GM04504 (cell line): ENCODE measurements at regions not wholly inside any gene's neighbourhood (a gene's known extent, or its start where the extent isn't known, plus 50 kb on each side); places are given as distances from the start of the nearest gene placed in this dataset.
"Not testable (repeated sequence)": the region's sequence is repeated elsewhere in the genome, so short reads cannot be mapped to it uniquely, and the experiment has no call there.

Experiments used
- DNase-seq: peaks from one replicate; pipeline ENCODE4 v3.0.0-alpha.2; 2012; ENCODE audit warnings: low read depth

- DNase-seq: not testable (repeated sequence)
These were observed 110.9 kb upstream of the HAND1 start for GRCh38 chr5:154588833-154589425.

DNA sequence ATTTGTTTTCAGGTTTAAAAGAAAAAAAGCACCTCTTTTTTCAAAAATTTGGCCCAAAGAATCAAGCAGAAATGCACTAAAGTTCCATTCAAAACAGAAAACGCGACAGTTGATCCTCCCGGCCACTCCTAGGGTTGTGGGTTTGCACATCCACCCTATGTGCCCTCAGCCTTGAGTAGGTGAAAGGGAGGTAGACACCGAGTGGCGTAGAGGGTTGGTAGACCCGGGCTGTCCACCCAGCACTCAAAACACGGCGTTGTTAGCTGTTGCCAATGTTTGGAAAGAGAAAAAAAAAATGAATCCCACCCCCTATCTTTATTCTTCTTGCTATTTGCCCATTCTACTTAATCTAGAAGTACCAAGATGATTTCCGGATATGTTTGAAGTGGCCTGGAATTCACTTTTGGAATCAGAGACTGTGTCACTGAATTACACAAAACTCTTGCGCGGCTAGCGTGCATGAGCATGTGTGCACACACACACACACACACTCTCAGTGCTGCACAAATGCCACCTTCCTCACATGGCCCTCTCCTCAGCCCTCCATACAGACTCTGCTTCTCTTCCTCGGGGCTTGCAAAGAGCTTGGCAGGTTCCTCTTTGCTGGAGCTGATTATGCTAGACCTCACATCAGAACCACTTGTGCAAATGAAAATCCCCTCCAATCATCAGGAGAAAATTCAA, 110.2 kb upstream of the HAND1 start:
- DNase-seq: no peak

DNA sequence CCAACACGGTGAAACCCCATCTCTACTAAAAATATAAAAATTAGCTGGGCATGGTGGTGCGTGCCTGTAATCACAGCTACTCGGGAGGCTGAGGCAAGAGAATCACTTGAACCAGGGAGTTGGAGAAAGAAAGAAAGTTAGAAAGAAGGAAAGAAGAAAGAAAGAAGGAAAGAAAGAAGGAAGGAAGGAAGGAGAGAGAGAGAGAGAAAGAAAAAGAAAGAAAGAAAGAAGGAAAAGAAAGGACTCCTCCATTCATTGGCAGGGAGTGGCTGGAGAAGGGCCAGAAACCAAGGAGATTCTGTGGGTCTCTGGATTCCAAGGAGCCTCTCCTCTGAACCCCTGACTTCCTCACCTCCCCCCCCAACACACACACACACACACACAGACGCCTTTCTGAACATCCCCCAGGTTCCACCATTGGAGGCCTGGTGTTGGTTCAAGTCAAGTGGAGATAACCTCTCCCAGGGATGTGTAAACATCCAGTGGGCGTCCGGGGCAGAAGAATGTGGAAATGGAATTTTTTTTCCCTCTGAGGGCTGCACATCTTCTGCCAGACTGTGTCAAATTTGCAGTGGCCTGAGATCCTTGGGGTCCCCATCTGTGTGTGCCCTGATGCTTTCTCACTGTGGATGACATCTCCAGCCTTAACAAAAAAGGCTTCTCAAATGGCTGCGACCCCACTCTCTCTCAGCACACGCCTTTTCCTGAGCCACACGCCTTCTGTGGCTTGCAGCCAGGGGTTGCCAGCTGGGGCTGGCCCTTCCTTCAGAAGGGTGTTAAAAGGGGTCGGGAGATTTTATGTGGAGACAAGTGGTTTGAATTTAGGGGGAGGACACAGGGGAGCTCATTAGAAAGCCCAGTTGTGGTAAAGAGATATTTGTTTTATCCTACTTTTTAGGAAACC, 109.3 kb upstream of the HAND1 start:
- no peak for DNase-seq

DNA sequence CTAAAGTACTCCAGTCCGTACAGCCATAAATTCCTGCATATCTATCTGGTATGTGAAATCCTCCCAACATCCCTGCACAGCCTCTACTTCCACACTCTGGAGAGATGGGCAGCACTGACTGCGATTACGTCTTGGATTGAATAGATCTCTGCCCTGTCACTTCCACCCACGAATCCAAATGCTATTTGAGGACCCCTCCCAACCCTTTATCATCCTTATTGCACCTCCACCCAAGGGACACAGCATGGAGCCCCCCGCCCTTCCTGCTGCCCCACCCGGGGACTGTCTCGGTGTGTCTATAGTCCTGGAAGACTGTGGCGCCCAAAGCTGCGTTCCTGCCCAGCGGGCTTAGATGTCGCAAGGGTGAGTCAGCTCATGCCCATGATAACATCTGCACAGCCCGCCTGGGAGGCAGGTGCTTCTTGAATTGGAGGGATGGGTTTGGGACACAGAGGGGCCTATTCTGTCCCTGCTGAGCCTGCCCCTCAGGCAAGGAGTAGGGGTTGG, 105.7 kb upstream of the HAND1 start:
- DNase-seq: no peak

DNA sequence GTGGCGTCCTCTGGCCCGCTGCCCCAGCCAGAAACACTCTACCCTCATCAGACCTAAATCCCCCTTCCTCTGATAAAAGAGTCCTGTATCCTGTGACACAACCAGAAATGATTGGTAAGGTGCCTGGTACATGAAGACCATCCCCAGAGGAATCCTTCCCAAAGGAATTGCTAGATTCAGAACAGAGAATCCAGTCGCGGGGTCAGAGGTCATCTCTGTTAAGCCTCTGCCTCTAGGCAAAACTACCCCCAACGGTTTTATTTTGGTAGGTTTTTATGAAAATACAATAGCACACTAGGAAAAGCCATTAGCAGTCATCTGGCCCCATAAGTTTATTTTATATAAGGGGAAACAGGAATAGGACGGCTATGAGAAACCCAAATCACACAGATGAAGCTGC, 102.4 kb upstream of the HAND1 start:
- DNase-seq: no peak

- DNase-seq: no peak
These were observed 99.4 kb upstream of the HAND1 start for GRCh38 chr5:154577416-154577815.

DNA sequence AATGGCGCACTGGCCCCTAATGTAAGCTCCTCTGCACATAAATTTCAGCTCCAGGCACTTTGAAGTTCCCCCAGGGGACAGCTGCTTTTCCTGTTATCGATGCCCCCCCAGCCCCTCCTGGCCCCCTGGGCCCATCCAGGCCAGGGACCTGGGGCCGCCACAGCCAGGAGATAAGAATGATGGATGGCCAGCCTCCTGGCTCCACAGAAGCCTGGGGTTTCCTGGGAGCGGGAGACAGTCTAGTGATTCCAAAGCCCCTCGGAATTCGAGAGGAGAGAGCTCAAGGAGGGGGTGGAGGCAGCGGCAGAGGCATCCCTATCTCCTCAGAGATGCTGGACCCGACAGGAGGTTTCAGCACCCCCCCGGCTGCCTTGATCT, 98.4 kb upstream of the HAND1 start:
- no peak for DNase-seq

DNA sequence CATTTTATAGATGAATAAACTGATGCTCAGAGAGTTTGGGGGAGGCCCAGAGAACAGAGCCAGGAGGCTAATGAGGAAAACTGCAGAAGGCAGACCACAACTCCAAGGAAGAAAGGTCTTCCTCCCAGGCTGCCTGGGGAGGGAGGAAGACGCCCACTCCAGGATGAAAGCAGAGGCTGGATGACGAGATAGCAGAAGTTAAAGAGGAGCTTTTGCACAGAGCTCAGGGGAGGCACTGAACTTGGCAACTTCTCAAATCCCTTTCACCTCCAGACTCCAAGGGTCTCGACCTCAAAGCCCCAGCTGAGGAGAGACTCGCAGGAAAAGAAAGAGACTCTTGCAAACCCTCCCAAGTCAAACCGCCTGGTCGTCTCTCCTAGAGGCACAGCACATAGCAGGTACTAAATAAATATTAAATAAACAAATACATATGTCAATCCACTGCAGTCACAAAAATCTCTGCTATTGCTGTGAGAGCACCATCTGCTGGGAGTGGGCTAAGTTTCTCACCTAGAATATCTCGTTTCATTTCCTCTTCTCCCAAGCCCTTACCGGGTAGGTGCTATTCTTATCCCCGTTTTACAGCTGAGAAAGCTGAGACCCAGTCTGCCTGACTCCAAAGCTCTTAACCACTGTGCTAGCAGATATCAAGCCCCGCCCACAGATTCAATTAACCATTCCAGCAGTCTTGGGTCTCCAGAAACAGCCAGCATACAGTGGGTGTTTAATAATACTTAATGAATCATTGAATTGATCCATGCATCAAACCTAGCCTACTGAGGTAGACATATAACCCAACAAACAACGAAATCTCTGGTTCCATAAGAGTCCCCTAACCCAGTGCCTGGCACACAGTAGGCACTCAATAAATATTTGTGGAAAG, 97.8 kb upstream of the HAND1 start:
- no peak for DNase-seq

GRCh38 chr5:154573011-154573410, 95.0 kb upstream of the HAND1 start:
- DNase-seq: no peak

- DNase-seq: no peak
These were observed 93.5 kb upstream of the HAND1 start for GRCh38 chr5:154571325-154572035.

- no peak for DNase-seq
These were observed 92.7 kb upstream of the HAND1 start for GRCh38 chr5:154570572-154571324.

DNA sequence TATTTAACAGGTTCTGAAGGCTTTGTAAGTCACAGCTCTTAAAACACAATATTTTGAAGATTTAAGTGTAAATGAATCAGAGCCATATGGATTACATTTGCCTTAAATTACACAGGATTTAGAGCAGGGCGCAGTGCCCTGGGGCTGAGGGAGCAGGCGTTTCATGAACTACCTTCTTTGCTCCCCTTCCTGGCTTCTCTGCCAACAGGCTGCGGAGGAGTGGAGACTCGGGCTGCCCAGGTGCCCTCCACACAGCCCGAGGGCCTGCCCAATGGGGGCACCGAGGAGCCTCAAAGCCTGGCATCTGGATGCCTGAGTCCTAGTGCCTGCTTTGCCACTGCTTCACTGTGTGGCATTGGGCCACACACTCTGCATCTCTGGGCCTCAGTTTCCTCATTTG, 90.6 kb upstream of the HAND1 start:
- no peak for DNase-seq

DNA sequence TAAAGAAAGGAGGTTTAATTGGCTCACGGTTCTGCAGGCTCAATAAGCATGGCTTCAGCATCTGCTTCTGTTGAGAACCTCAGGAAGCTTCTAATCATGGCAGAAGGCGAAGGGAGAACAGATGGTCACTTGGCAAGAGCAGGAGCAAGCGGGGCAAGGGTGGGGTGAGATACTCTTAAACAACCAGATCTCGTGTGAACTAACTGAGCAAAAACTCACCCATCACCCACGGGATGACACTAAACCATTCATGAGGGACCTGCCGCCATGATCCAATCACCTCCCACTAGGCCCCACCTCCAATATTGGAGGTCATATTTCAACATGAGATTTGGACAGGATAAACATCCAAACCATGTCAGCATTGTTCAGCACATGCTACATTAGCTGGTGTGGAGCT, 89.1 kb upstream of the HAND1 start:
- DNase-seq: no peak

- DNase-seq: no peak
These were observed 88.2 kb upstream of the HAND1 start for GRCh38 chr5:154566146-154566680.

GRCh38 chr5:154565123-154565522, 87.1 kb upstream of the HAND1 start:
- DNase-seq: no peak

- DNase-seq: no peak
These were observed 84.3 kb upstream of the HAND1 start for GRCh38 chr5:154562244-154562880.

DNA sequence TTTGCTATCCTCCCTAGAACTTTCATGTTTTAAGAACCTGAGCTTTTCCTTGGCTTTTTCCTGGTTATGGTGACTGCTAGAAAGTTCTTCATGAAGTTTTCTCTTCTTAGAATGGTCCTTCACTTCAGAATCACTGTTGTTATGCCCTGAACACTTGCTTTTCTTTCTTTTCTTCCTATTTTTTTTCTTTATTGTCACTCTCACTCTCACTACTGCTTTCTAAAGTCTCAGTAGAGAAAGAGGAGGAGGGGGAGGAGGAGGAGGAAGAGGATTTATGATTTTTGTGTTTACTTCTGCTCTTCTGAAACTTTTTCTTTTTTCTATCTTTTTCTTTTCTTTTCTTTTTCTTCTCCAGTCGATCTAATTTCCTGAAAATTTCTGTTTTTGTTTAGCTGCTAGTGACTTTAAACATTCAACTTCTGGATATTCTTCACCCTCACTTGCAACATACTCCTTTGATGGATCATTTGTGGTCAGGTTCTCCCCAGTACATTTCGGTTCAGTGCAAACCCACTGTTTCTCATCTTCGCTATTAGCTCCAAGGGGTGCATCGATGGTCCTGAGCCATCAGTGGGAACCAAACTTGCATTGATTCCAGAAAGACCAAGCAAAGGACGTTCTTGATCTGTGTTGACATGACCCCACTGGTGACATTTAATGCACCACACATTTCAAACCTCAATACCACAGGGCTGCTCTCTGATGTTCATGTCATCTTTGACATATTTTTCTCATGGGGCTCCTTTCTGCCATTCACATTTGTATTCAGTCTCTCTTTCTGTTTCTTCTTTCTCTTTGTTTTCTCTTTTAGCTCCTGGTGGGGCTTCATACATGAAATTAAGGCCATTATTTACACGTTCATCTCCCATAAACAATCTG, 81.6 kb upstream of the HAND1 start:
- DNase-seq: no peak

DNA sequence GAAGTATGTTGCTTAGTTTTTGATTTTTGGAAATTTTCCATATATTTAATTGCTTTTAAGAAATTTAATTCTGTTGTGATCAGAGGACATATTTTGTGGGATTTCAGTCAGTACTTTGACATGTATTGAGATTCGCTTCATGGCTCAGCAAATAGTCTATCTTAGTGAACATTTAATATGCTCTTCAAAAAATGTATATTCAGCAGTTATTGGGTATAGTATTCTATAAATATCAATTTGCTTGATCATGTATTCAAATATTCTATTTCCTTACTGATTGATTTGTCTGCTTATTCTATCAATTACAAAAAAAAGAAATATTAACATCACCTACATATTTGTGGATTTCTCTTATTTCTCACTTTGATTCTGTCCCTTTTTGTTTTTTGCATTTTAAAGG, 79.5 kb upstream of the HAND1 start:
- DNase-seq: no peak

GRCh38 chr5:154547551-154547950, 69.5 kb upstream of the HAND1 start:
- no peak for DNase-seq
